Hematopoietic multipotent progenitor cell treated with erythropoietin and hydrocortisone succinate and interleukin-3 and kit ligand, for 17 days (in vitro differentiated cells): ENCODE measurements at regions not wholly inside any gene's neighbourhood (a gene's known extent, or its start where the extent isn't known, plus 50 kb on each side); places are given as distances from the start of the nearest gene placed in this dataset.
"Not testable (repeated sequence)": the region's sequence is repeated elsewhere in the genome, so short reads cannot be mapped to it uniquely, and the experiment has no call there.

Experiments
- DNase-seq: peaks from one replicate; pipeline ENCODE4 v3.0.0-alpha.2; 2015; ENCODE audit warnings: low spot score

GRCh38 chr4:18733961-18734360 lies 712.4 kb upstream of the LCORL start:
- no peak for DNase-seq

GRCh38 chr4:18722748-18723191 lies 701.2 kb upstream of the LCORL start:
- no peak for DNase-seq

- DNase-seq: no peak
Measured at GRCh38 chr4:18698119-18698883, 676.7 kb upstream of the LCORL start.

DNA sequence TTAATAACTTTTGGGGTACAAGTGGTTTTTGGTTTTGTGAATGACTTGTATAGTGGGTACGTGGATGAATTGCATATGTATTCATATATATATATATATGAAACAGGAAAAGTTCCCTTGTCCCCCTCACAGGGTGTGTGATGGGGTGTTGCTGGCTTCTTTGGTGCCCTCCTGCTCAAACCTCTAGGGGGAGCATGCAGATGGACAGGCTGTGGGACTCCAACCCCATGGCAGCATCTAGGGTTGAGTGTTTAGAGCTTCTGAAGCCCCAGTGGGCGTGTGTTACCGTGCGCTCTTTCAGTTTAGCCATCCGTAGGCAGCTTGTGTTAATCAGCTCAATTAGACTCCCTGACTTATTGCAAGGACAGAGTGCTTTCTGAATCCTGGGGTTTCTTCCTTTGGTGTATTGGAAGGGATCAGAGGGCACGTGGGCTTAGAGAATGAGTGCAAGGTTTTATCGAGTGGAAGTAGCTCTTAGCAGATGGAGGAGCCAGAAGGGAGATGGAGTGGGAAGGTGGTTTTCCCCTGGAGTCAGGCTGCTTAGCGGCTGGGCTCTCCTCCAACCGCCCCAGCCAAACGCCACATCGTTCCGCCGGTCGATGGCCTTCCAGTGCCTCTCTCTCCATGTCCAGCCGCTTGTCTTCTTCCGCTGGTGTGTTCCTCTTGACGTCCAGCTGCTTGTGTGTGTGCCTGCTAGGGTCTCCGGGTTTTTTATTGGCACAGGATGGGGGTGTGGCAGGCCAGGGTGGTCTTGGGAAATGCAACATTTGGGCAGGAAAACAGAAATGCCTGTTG lies 674.4 kb upstream of the LCORL start:
- no peak for DNase-seq

- no peak for DNase-seq
Measured at GRCh38 chr4:18691431-18692200, 670.1 kb upstream of the LCORL start.

GRCh38 chr4:18690291-18690955 lies 668.9 kb upstream of the LCORL start:
- no peak for DNase-seq

DNA sequence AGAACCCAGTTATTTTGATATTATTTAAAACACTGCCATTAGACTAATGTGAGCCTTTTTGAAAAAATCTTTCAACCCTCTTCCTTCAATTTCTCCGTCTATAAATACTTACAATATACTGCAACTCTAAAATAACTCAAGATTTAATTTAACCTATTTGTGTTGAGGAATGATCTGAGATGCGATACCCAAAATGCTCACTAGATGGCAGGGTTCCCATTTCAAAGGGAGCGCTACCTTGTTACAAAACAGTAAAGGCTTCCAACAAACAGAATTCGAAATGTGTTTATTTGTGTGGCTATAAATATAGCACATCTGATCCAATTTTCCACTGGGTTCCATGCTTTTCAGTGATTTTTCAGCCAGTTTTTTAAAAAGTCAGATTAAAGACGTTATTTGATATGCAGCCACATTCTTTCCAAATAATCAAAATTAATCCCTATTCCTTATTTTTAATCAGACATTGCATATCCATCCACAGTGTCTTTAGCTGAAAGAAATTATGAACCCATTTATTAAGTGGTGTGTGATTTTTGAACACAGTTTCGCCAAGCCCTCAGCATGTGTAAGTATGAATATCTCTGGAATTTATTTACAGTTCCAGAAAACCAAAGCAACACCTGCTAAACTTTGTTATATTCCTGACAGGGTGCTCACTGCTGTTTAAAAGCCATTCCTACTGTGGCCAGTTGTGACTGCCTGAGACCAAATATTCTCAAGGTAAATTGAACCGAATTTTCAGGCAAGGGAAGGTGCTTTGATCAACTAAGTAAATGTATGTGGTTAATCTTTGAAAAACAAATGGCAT lies 668.0 kb upstream of the LCORL start:
- peak; percentile 14 for DNase-seq

DNA sequence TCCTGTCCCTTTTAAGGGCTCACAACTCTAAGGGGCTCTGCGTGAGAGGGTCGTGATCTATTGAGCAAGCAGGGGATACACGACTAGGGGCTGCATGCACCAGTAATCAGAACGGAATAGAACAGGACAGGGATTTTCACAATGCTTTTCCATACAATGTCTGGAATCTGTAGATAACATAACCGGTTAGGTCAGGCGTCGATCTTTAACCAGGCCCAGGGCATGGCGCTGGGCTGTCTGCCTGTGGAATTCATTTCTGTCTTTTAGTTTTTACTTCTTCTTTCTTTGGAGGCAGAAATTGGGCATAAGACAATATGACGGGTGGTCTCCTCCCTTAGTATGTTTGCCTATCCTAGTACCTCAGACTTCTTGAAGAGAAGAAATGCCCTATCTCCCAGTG lies 666.8 kb upstream of the LCORL start:
- DNase-seq: not testable (repeated sequence)

DNA sequence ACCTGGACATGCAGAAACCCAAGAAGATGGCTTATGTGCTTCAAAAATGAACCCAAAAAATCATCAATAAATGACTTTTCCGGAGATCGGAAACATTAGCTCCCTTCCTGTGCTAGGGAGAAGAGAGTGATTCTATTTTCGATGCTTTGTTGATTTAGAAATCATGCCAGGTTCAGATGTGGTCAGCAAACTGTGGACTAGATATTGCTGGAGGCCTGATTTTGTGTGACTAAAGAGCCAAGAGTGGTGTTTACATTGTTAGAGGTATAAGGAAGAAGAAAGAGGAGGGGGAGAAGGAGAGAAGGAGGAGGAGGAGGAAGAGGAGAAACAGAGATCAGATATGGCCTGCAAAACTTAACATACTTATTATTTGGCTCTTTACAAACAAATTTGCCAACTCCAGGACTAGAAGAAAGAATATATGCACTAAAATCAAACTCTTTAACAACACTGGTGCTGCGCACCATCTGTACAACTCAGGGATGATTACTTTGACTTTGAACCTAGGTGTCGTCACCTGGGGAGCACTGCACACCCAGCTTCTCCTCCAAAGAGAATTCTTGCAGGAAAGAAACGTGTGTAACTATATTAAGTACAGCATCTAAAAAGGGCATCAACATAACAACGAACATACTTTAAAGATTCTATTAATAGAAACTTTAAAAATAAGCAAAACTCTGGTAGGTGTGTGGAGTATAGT lies 664.9 kb upstream of the LCORL start:
- DNase-seq: no peak

GRCh38 chr4:18684932-18685331 lies 663.4 kb upstream of the LCORL start:
- no peak for DNase-seq

GRCh38 chr4:18676526-18676915 lies 655.0 kb upstream of the LCORL start:
- DNase-seq: no peak

- no peak for DNase-seq
Measured at GRCh38 chr4:18675586-18676525, 654.3 kb upstream of the LCORL start.

DNA sequence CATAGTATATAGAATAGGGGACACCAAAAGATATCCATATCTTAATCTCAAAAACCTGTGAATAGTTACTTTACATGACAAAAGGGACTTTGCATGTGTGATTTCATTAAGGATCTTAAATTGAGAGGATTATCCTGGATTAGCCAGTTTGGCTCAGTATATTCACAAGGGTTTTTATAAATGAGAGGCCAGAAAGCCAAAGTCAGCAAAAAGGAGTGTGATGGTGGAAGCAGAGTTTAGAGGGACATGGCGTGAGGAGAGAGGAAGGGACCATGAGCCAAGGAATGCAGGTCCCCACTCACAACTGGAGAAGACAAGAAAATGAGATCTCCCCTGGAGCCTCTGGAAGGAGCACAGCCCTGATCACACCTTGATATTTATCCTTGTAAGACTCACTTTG lies 648.5 kb upstream of the LCORL start:
- DNase-seq: no peak

DNA sequence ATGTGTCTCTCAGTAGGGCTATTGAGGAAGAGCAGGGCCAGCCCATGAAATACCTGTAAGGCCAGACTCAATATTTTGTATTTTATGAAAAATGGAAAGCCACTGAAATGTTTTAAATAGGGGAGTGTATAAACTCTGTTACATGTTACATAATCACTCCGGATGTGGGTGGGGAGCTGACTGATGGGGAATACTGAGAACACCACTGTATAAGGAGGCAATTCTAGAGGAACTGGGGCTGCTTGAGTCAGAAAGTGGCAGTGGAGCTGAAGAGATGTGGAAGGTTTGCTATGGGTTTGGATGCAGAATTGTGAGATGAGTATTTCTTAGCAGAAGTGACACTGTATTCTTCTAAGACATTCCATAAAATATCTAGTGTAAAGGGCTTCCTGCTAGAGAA lies 647.8 kb upstream of the LCORL start:
- no peak for DNase-seq

- no peak for DNase-seq
Measured at GRCh38 chr4:18666322-18666721, 644.8 kb upstream of the LCORL start.

DNA sequence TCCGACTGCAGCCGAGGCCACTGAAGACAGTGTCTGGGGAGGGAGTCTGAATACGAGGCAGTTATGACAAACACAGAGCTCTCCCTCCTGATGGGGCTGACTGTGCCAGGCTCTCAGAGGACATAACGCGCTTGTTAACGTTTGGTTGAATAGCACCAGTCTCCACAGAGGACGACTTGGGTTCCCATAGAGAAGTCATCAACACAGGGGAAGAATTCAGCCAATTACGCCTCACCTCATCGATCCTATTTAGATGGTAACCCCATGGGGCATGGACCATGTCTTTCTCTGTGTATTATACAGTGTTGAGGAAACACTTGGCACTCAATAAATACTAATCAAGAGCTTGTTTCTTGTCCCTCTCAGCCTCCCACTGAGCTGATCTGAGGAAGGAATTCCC lies 642.6 kb upstream of the LCORL start:
- DNase-seq: no peak

DNA sequence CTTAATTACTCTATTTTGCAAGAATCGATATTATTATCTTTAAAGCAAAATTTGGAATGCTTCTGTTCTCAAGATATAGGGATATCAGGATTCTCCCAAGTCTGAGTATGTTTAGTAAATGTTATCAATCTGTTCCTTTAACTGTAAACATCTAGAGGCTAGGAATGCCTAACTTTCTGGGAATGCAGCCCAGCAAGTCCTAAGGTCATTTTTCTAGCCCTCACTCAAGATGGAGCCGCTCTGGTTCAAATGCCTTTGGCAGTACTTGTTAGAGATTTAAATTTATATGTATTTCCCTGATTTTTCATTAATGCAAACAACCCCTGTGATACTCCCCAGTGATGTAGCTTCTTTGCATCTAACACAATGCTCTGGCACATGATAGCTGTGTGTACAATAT lies 623.8 kb upstream of the LCORL start:
- no peak for DNase-seq

DNA sequence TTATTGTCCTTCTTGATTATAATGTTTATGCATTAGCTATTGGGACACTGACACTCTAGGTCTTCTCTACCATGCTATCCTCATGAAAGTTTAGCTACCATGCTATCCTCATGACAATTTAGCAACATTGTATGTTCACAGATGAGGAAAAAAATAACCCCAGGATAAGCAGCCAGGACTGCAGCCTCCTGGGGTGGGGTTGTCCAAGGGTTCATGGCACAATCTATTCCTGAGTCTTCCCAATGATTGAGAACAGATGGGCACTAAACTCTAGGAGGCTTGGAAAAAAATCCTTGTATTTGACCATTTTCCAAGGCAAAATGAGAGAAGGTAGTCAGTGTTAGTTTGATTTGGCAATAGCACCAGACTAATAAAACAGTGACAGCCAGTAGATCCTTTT lies 619.8 kb upstream of the LCORL start:
- no peak for DNase-seq

DNA sequence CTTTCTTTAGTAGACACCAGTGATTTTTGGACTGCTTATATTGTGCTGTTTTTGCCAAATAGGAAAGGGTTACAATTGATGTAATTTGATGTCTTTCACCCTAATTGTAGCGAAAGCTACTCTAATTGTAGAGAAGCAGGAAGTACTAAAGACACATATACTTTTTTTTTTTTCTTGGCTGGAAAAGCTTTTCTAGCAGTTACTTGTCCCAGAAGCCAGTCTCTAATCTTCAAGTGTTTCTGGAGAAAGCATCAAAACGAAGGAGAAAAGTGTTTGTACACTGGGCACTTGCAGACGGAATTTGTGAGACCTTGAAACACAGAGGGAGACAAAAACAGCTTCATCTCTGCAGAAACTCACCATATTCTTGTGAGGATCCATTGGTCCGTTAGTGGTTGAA lies 616.5 kb upstream of the LCORL start:
- no peak for DNase-seq
